Endothelial cell of umbilical vein (primary cell): ENCODE measurements at regions not wholly inside any gene's neighbourhood (a gene's known extent, or its start where the extent isn't known, plus 50 kb on each side); places are given as distances from the start of the nearest gene placed in this dataset.

ENCODE experiments used
- BruUV-seq: library from RNA; stranded (reverse); fragments of 400-500 nt; replicated peaks from 2 replicates; lab custom pipeline; 2021; lab: Mats Ljungman, UMichigan
- CTCF ChIA-PET: fragments of 300-600, 350-600 bp; sonication (Branson Sonifier 250); formaldehyde crosslinking; loops from one replicate; lab custom pipeline; 2021; ENCODE audit warnings: antibody characterized with exemption, inconsistent platforms; lab: Charles Lee
- POLR2A ChIA-PET: fragments of 300-600, 350-600 bp; sonication (Branson Sonifier 250); formaldehyde crosslinking; loops from one replicate; lab custom pipeline; 2021; ENCODE audit warnings: antibody characterized with exemption, inconsistent platforms; lab: Charles Lee
- DNase-seq: peaks from one replicate; pipeline ENCODE4 v3.0.0-alpha.2; 2011; ENCODE audit warnings: low read depth, low spot score
- FAIRE-seq: peaks from 2 replicates; lab custom pipeline; 2011; peaks lifted over from hg19 to GRCh38; lab: Jason Lieb, UNC
- H2AFZ ChIP-seq: 2 replicates; pipeline ENCODE4 v1.6.0; 2012; ENCODE audit warnings: low read depth, low read length, control low read depth, inconsistent platforms
- H3K27ac ChIP-seq: 2 replicates; pipeline ENCODE4 v1.5.1; 2011; ENCODE audit warnings: low read depth, mild to moderate bottlenecking, control low read depth, low read length, moderate library complexity; ENCODE audit not compliant: insufficient read depth
- H3K27me3 ChIP-seq, 2 experiments: 2 replicates each; pipeline versions ENCODE4 v1.6.0 to v1.6.1; 2011; ENCODE audit warnings: low read length in 2 of 2, mixed read lengths in 1 of 2; ENCODE audit not compliant: control insufficient read depth in 2 of 2, insufficient read depth in 2 of 2
- H3K36me3 ChIP-seq, 2 experiments: 2 replicates in 1 of 2; 3 replicates in 1 of 2; pipeline ENCODE4 v1.5.1; 2011; ENCODE audit warnings: low read length in 2 of 2, mild to moderate bottlenecking in 1 of 2, moderate library complexity in 1 of 2; ENCODE audit not compliant: control insufficient read depth in 2 of 2, insufficient read depth in 2 of 2; ENCODE audit errors: extremely low read depth in 1 of 2
- H3K4me1 ChIP-seq: 3 replicates; pipeline ENCODE4 v1.5.1; 2011; ENCODE audit warnings: mild to moderate bottlenecking, low read length; ENCODE audit not compliant: control insufficient read depth, insufficient read depth; ENCODE audit errors: extremely low read depth
- H3K4me2 ChIP-seq: 2 replicates; pipeline ENCODE4 v1.6.1; 2011; ENCODE audit warnings: low read length, control low read depth, mixed read lengths; ENCODE audit not compliant: insufficient read depth
- H3K4me3 ChIP-seq, 3 experiments: fragments of 200-600 bp in 1 of 3; sonication (generic), shearing (Covaris generic) in 1 of 3; replicated peaks in 1 of 3; 2 replicates each; pipeline ENCODE4 v1.5.1; 2011 to 2016; ENCODE audit warnings: control low read depth in 3 of 3, low read length in 3 of 3, mild to moderate bottlenecking in 2 of 3, inconsistent platforms in 1 of 3, low read depth in 1 of 3, moderate library complexity in 1 of 3; ENCODE audit not compliant: insufficient read depth in 1 of 3
- H3K79me2 ChIP-seq: 2 replicates; pipeline ENCODE4 v1.6.0; 2012; ENCODE audit warnings: low read length, inconsistent platforms; ENCODE audit not compliant: control insufficient read depth, insufficient read depth
- H3K9ac ChIP-seq: replicated peaks from 2 replicates; pipeline ENCODE3; 2011; ENCODE audit warnings: low read length, control low read depth; ENCODE audit not compliant: insufficient read depth; ENCODE audit errors: extremely low read depth
- H3K9me1 ChIP-seq: replicated peaks from 3 replicates; pipeline ENCODE4 v1.6.0; 2011; ENCODE audit warnings: mild to moderate bottlenecking, low read length; ENCODE audit not compliant: control insufficient read depth, insufficient read depth; ENCODE audit errors: extremely low read depth
- H3K9me3 ChIP-seq: replicated peaks from 2 replicates; pipeline ENCODE4 v1.5.1; 2012; ENCODE audit warnings: low read length, inconsistent platforms; ENCODE audit not compliant: control insufficient read depth, insufficient read depth
- H4K20me1 ChIP-seq: replicated peaks from 2 replicates; pipeline ENCODE3; 2011; ENCODE audit warnings: mild to moderate bottlenecking, low read length; ENCODE audit not compliant: control insufficient read depth, insufficient read depth; ENCODE audit errors: extremely low read depth
- CTCF ChIP-seq, 2 donors: IDR thresholded peaks; 1 replicate in 1 of 2; 2 replicates in 1 of 2; pipeline ENCODE4 v1.5.1; 2011; ENCODE audit warnings: low read length in 2 of 2, mild to moderate bottlenecking in 2 of 2, moderate library complexity in 2 of 2, control low read depth in 1 of 2, inconsistent platforms in 1 of 2, low read depth in 1 of 2; ENCODE audit not compliant: insufficient read depth in 1 of 2; ENCODE audit errors: extremely low read depth in 1 of 2
- EZH2 ChIP-seq: IDR thresholded peaks from 2 replicates; pipeline ENCODE4 v1.6.1; 2012; ENCODE audit warnings: borderline replicate concordance, low read depth, mild to moderate bottlenecking, moderate library complexity, low read length, inconsistent platforms; ENCODE audit not compliant: severe bottlenecking
- FOS ChIP-seq: IDR thresholded peaks from 2 replicates; pipeline ENCODE4 v1.6.1; 2011; ENCODE audit warnings: mild to moderate bottlenecking, low read length, moderate library complexity, borderline replicate concordance; ENCODE audit not compliant: insufficient read depth
- GATA2 ChIP-seq: IDR thresholded peaks from 2 replicates; pipeline ENCODE4 v1.7.0; 2011; ENCODE audit warnings: low read depth, mild to moderate bottlenecking, moderate library complexity, mixed read lengths, low read length; ENCODE audit not compliant: insufficient read length, insufficient read depth
- JUN ChIP-seq: IDR thresholded peaks from 2 replicates; pipeline ENCODE4 v1.6.1; 2011; ENCODE audit warnings: borderline replicate concordance, low read depth; ENCODE audit not compliant: insufficient read length, insufficient read depth
- MAX ChIP-seq: IDR thresholded peaks from 2 replicates; pipeline ENCODE4 v1.6.1; 2011; ENCODE audit not compliant: insufficient read depth, insufficient read length
- MYC ChIP-seq: IDR thresholded peaks from one replicate; pipeline ENCODE4 v1.6.1; 2011; ENCODE audit warnings: mild to moderate bottlenecking, low read depth, low read length
- POLR2A ChIP-seq: IDR thresholded peaks from 2 replicates; pipeline ENCODE4 v1.6.1; 2012; ENCODE audit warnings: low read depth, mild to moderate bottlenecking, control low read depth, low read length
- POLR2AphosphoS5 ChIP-seq: IDR thresholded peaks from 2 replicates; pipeline ENCODE4 v1.6.1; 2012; ENCODE audit warnings: low read depth, mild to moderate bottlenecking, control low read depth, low read length, moderate library complexity; ENCODE audit not compliant: insufficient read depth
- dilution Hi-C: fragments of 300-500 bp; cut with MboI; formaldehyde crosslinking; loops from one replicate; pipeline ENCODE4 v1.15.0; 2019; ENCODE audit warnings: low sequenced_read_pairs; ENCODE audit not compliant: extremely low pct_ligation_motif_present
- intact Hi-C: fragments of 100-400 bp; cut with micrococcal nuclease; formaldehyde crosslinking; loops from one replicate; pipeline ENCODE4 v1.10.0; 2022

- no TSS peak for BruUV-seq
- intact Hi-C loops = no loop called here
- dilution Hi-C loops = no loop called here
- CTCF ChIA-PET = no interaction called here
- no peak overlapping the region for H3K27ac ChIP-seq
- POLR2A ChIA-PET = no interaction called here
- no peak overlapping the region for H3K4me3 ChIP-seq
- FAIRE-seq (no peak), DNase-seq (no peak)
- no peak overlapping the region for H2AFZ ChIP-seq
- no peaks in the 10 kb centered on the region for H4K20me1 ChIP-seq
- H3K9me1 ChIP-seq = no peaks in the 10 kb centered on the region
- TF ChIP-seq POLR2AphosphoS5 (no peak), JUN (no peak), POLR2A (no peak), MAX (no peak), EZH2 (no peak), GATA2 (no peak), CTCF (IDR thresholded peaks at IDR 0.05; ENCODE audit: extremely low read depth in 1 of 2, insufficient read depth in 1 of 2, low read depth in 1 of 2, low read length in 2 of 2) (no peak), MYC (no peak), FOS (no peak)
- H3K4me1 ChIP-seq = peaks cover 9% of the 10 kb centered on the region
- no peak overlapping the region for H3K9ac ChIP-seq
- H3K9me3 ChIP-seq = no peaks in the 10 kb centered on the region
- H3K36me3 ChIP-seq = no peaks in the 10 kb centered on the region
- no peak overlapping the region for H3K4me2 ChIP-seq
- H3K79me2 ChIP-seq = no peaks in the 10 kb centered on the region
- no peaks in the 10 kb centered on the region for H3K27me3 ChIP-seq
Measured at GRCh38 chr5:39478863-39479262, 54.1 kb upstream of the DAB2 start.
